Esophagus (tissue), 2 donors: ENCODE measurements at regions not wholly inside any gene's neighbourhood (a gene's known extent, or its start where the extent isn't known, plus 50 kb on each side); places are given as distances from the start of the nearest gene placed in this dataset.

ENCODE experiments used
- H3K27ac ChIP-seq, 2 donors: one replicate each; pipeline ENCODE4 v1.5.1; 2013; ENCODE audit warnings: low read depth in 2 of 2, mild to moderate bottlenecking in 2 of 2, inconsistent platforms in 1 of 2, low read length in 1 of 2, moderate library complexity in 1 of 2
- H3K27me3 ChIP-seq, 2 donors: one replicate each; pipeline ENCODE4 v1.6.1; 2013; ENCODE audit warnings: low read length in 2 of 2, control low read depth in 1 of 2, mild to moderate bottlenecking in 1 of 2; ENCODE audit not compliant: insufficient read depth in 2 of 2, control insufficient read depth in 1 of 2
- H3K36me3 ChIP-seq, 2 donors: one replicate each; pipeline ENCODE4 v1.6.1; 2013; ENCODE audit warnings: low read length in 1 of 2; ENCODE audit not compliant: control insufficient read depth in 2 of 2, insufficient read depth in 2 of 2
- H3K4me1 ChIP-seq, 2 donors: one replicate each; pipeline ENCODE4 v1.6.1; 2013; ENCODE audit warnings: low read length in 1 of 2; ENCODE audit not compliant: control insufficient read depth in 2 of 2, insufficient read depth in 2 of 2
- H3K4me3 ChIP-seq, 2 donors: one replicate each; pipeline ENCODE4 v1.5.1; 2013; ENCODE audit warnings: low read length in 2 of 2, mild to moderate bottlenecking in 2 of 2, low read depth in 1 of 2, moderate library complexity in 1 of 2
- H3K9me3 ChIP-seq, 2 donors: one replicate each; pipeline ENCODE4 v1.6.1; 2013; ENCODE audit warnings: mild to moderate bottlenecking in 2 of 2, low read depth in 1 of 2, low read length in 1 of 2, moderate library complexity in 1 of 2; ENCODE audit not compliant: control insufficient read depth in 2 of 2, insufficient read depth in 1 of 2
- WGBS, 2 donors: extraction: QIAGEN DNeasy Blood & Tissue Kit; methylation state at CpG; one replicate each; pipeline ENCODE4 v1.1.7; 2013; 5-methylcytosine and 5-hydroxymethylcytosine counted together
- donor health status: healthy with polysubstance abuse.
- donor health status: Bipolar disorder and iron deficiency.

- Histone ChIP-seq H3K36me3 (no peaks in the 10 kb centered on the region), H3K27me3 (no peaks in the 10 kb centered on the region), H3K4me3 (no peak overlapping the region), H3K9me3 (no peaks in the 10 kb centered on the region), H3K27ac (no peak overlapping the region), H3K4me1 (no peaks in the 10 kb centered on the region)
- 68 to 74% methylated on average over 2 of the region's 2 CpGs for WGBS, 2 donors
These were observed 83.3 kb downstream of the ALDH8A1 start for GRCh38 chr6:134866563-134866962.

- H3K9me3 ChIP-seq = no peaks in the 10 kb centered on the region
- no peak overlapping the region for H3K27ac ChIP-seq
- WGBS, 2 donors = 63 to 69% methylated on average over 3 of the region's 3 CpGs
- H3K27me3 ChIP-seq = no peaks in the 10 kb centered on the region
- H3K36me3 ChIP-seq = no peaks in the 10 kb centered on the region
- no peak overlapping the region for H3K4me3 ChIP-seq
- no peaks in the 10 kb centered on the region for H3K4me1 ChIP-seq
These were observed 85.3 kb downstream of the ALDH8A1 start for GRCh38 chr6:134864558-134864957.

GRCh38 chr6:134863763-134864510 is 86.0 kb downstream of the ALDH8A1 start:
- Histone ChIP-seq H3K36me3 (no peaks in the 10 kb centered on the region), H3K9me3 (no peaks in the 10 kb centered on the region), H3K4me1 (no peaks in the 10 kb centered on the region), H3K27me3 (no peaks in the 10 kb centered on the region), H3K4me3 (no peak overlapping the region), H3K27ac (no peak overlapping the region)
- WGBS, 2 donors = 76 to 79% methylated on average over 11 of the region's 11 CpGs

- Histone ChIP-seq H3K27ac (no peak overlapping the region), H3K27me3 (no peaks in the 10 kb centered on the region)
- 46 to 50% methylated on average over 3 of the region's 3 CpGs for WGBS, 2 donors
These were observed 95.5 kb downstream of the ALDH8A1 start for GRCh38 chr6:134854366-134854765.

GRCh38 chr6:134853111-134854055 is 96.5 kb downstream of the ALDH8A1 start:
- Histone ChIP-seq H3K4me3 (no peak overlapping the region), H3K9me3 (no peaks in the 10 kb centered on the region), H3K4me1 (no peaks in the 10 kb centered on the region), H3K36me3 (no peaks in the 10 kb centered on the region), H3K27ac (no peak overlapping the region), H3K27me3 (no peaks in the 10 kb centered on the region)
- 62 to 77% methylated on average over 7 of the region's 7 CpGs for WGBS, 2 donors

More at GRCh38 chr6:134854366-134854765, 95.5 kb downstream of the ALDH8A1 start:
- H3K4me1 ChIP-seq = no peaks in the 10 kb centered on the region
- no peaks in the 10 kb centered on the region for H3K36me3 ChIP-seq
- H3K9me3 ChIP-seq = no peaks in the 10 kb centered on the region
- no peak overlapping the region for H3K4me3 ChIP-seq

GRCh38 chr6:134851548-134851947 is 98.4 kb downstream of the ALDH8A1 start:
- Histone ChIP-seq H3K4me3 (no peak overlapping the region), H3K4me1 (peaks cover 0 to 2% of the 10 kb centered on the region in 2 donors), H3K27me3 (no peaks in the 10 kb centered on the region), H3K9me3 (no peaks in the 10 kb centered on the region), H3K36me3 (no peaks in the 10 kb centered on the region), H3K27ac (no peak overlapping the region)
- WGBS, 2 donors = 96% methylated on average over 6 of the region's 6 CpGs

- Histone ChIP-seq H3K4me1 (peaks cover 0 to 2% of the 10 kb centered on the region in 2 donors), H3K27me3 (no peaks in the 10 kb centered on the region), H3K4me3 (no peak overlapping the region), H3K36me3 (no peaks in the 10 kb centered on the region), H3K9me3 (no peaks in the 10 kb centered on the region), H3K27ac (no peak overlapping the region)
- 77 to 79% methylated on average over 11 of the region's 11 CpGs for WGBS, 2 donors
These were observed 99.1 kb downstream of the ALDH8A1 start for GRCh38 chr6:134850721-134851305.

GRCh38 chr6:134849920-134850447 is 99.9 kb downstream of the ALDH8A1 start:
- no peak overlapping the region for H3K27ac ChIP-seq
- WGBS, 2 donors = 92 to 93% methylated on average over 4 of the region's 4 CpGs
- no peaks in the 10 kb centered on the region for H3K36me3 ChIP-seq
- peaks cover 0 to 2% of the 10 kb centered on the region in 2 donors for H3K4me1 ChIP-seq
- no peaks in the 10 kb centered on the region for H3K9me3 ChIP-seq
- H3K27me3 ChIP-seq = no peaks in the 10 kb centered on the region
- no peak overlapping the region for H3K4me3 ChIP-seq

- H3K4me1 ChIP-seq = peaks cover 0 to 2% of the 10 kb centered on the region in 2 donors
- WGBS, 2 donors = 84 to 88% methylated on average over 6 of the region's 6 CpGs
- H3K4me3 ChIP-seq = no peak overlapping the region
- H3K27ac ChIP-seq = no peak overlapping the region
- no peaks in the 10 kb centered on the region for H3K36me3 ChIP-seq
- H3K9me3 ChIP-seq = no peaks in the 10 kb centered on the region
- H3K27me3 ChIP-seq = no peaks in the 10 kb centered on the region
These were observed 101.8 kb downstream of the ALDH8A1 start for GRCh38 chr6:134848076-134848475.
